Bronchial epithelial cell (primary cell): ENCODE measurements at regions not wholly inside any gene's neighbourhood (a gene's known extent, or its start where the extent isn't known, plus 50 kb on each side); places are given as distances from the start of the nearest gene placed in this dataset.

ENCODE experiments used
- DNase-seq: peaks from one replicate; pipeline ENCODE4 v3.0.0-alpha.2; 2010; ENCODE audit warnings: low read depth
- FAIRE-seq: peaks from 2 replicates; lab custom pipeline; 2011; peaks lifted over from hg19 to GRCh38; lab: Jason Lieb, UNC
- H3K27me3 ChIP-seq: 2 replicates; pipeline ENCODE4 v1.5.1; 2011; ENCODE audit warnings: low read length; ENCODE audit not compliant: control insufficient read depth, insufficient read depth
- H3K36me3 ChIP-seq: 2 replicates; pipeline ENCODE4 v1.5.1; 2011; ENCODE audit warnings: low read length; ENCODE audit not compliant: control insufficient read depth, insufficient read depth
- H3K4me3 ChIP-seq: 2 replicates; pipeline ENCODE4 v1.5.1; 2011; ENCODE audit warnings: mild to moderate bottlenecking, low read depth, low read length, control low read depth
- CTCF ChIP-seq: IDR thresholded peaks from 2 replicates; pipeline ENCODE4 v1.5.1; 2011; ENCODE audit warnings: mild to moderate bottlenecking, moderate library complexity, low read length, control low read depth, inconsistent platforms; ENCODE audit not compliant: insufficient read depth, severe bottlenecking

GRCh38 chr16:5200123-5200522 is 102.5 kb upstream of the EEF2KMT start:
- DNase-seq (no peak), FAIRE-seq (no peak)
- H3K36me3 ChIP-seq, result no peaks in the 10 kb centered on the region
- TF ChIP-seq CTCF, result no peak
- no peak overlapping the region for H3K4me3 ChIP-seq
- no peaks in the 10 kb centered on the region for H3K27me3 ChIP-seq

GRCh38 chr16:5196204-5196603 is 98.6 kb upstream of the EEF2KMT start:
- no peaks in the 10 kb centered on the region for H3K27me3 ChIP-seq

GRCh38 chr16:5193861-5194260 is 96.3 kb upstream of the EEF2KMT start:
- no peak for DNase-seq
- Histone ChIP-seq H3K4me3 (no peak overlapping the region), H3K27me3 (no peaks in the 10 kb centered on the region), H3K36me3 (no peaks in the 10 kb centered on the region)
- FAIRE-seq, result no peak
- no peak for TF ChIP-seq CTCF

More at GRCh38 chr16:5196204-5196603, 98.6 kb upstream of the EEF2KMT start:
- no peak overlapping the region for H3K4me3 ChIP-seq
- DNase-seq (no peak), FAIRE-seq (no peak)
- H3K36me3 ChIP-seq, result no peaks in the 10 kb centered on the region
- TF ChIP-seq CTCF, result no peak

- no peak for TF ChIP-seq CTCF
- no peak for FAIRE-seq
- no peaks in the 10 kb centered on the region for H3K27me3 ChIP-seq
- H3K4me3 ChIP-seq, result no peak overlapping the region
- H3K36me3 ChIP-seq, result no peaks in the 10 kb centered on the region
- no peak for DNase-seq
These were observed 91.4 kb upstream of the EEF2KMT start for GRCh38 chr16:5188989-5189352.

GRCh38 chr16:5188318-5188988 is 90.9 kb upstream of the EEF2KMT start:
- TF ChIP-seq CTCF, result no peak
- Histone ChIP-seq H3K4me3 (no peak overlapping the region), H3K27me3 (no peaks in the 10 kb centered on the region), H3K36me3 (no peaks in the 10 kb centered on the region)
- no peak for DNase-seq
- FAIRE-seq, result no peak

GRCh38 chr16:5187402-5187952 is 89.9 kb upstream of the EEF2KMT start:
- H3K4me3 ChIP-seq, result no peak overlapping the region
- no peaks in the 10 kb centered on the region for H3K36me3 ChIP-seq
- H3K27me3 ChIP-seq, result no peaks in the 10 kb centered on the region
- DNase-seq, result no peak
- no peak for TF ChIP-seq CTCF
- no peak for FAIRE-seq
